Caki2 (cell line): ENCODE measurements at regions not wholly inside any gene's neighbourhood (a gene's known extent, or its start where the extent isn't known, plus 50 kb on each side); places are given as distances from the start of the nearest gene placed in this dataset.

Source experiments
- DNase-seq: peaks from one replicate; pipeline ENCODE4 v3.0.0-alpha.2; 2015; ENCODE audit warnings: low read depth
- in situ Hi-C: cut with HindIII; loops from 2 replicates; pipeline ENCODE4 v1.10.0; 2016; ENCODE audit warnings: low sequenced_read_pairs, low pct_unique_long_range_greater_than_20kb, mixed read lengths

GRCh38 chr9:13360188-13360587 is 80.7 kb upstream of the MPDZ start:
- in situ Hi-C loops: no loop called here
- DNase-seq: no peak

GRCh38 chr9:13358128-13358527 is 78.6 kb upstream of the MPDZ start:
- in situ Hi-C loops: no loop called here
- no peak for DNase-seq

- in situ Hi-C loops: no loop called here
- no peak for DNase-seq
These were observed 75.2 kb upstream of the MPDZ start for GRCh38 chr9:13354733-13355132.

GRCh38 chr9:13352451-13352979 is 73.0 kb upstream of the MPDZ start:
- in situ Hi-C loops: no loop called here
- no peak for DNase-seq

GRCh38 chr9:13351778-13352386 is 72.4 kb upstream of the MPDZ start:
- peak; percentile 1 for DNase-seq
- in situ Hi-C loops: no loop called here

- in situ Hi-C loops: no loop called here
- DNase-seq: no peak
These were observed 53.1 kb upstream of the MPDZ start for GRCh38 chr9:13332571-13332970.

GRCh38 chr9:13331320-13331719 is 51.8 kb upstream of the MPDZ start:
- in situ Hi-C loops: no loop called here

GRCh38 chr9:13330396-13331004 is 51.0 kb upstream of the MPDZ start:
- in situ Hi-C loops: no loop called here
- no peak for DNase-seq

More at GRCh38 chr9:13331320-13331719, 51.8 kb upstream of the MPDZ start:
- DNase-seq: no peak
